ENCODE measurements at regions not wholly inside any gene's neighbourhood (a gene's known extent, or its start where the extent isn't known, plus 50 kb on each side); places are given as distances from the start of the nearest gene placed in this dataset.

DNA sequence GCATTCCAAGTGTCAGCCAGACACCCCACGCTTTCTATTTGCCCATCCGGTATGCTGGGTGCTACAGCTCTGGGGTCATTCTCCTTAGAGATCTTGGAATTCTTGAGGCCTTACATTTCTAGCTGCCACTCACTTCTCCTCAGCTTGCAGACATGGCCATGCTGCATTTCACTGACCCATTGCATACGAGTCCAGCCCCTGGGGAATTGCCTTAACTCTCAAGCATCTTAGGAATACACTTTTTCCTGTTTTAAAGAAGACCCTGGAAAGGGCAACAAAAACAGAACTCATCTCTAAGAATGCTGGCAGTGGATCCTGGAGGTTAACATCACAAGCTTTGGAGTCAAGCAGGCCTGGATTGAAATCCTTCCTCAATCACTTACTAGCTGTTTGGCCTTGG lies 122.0 kb upstream of the LNX1 start:
- Histone ChIP-seq H3K4me1 (ENCODE audit: control insufficient read depth in 1 of 2, insufficient read depth in 2 of 2, low read length in 2 of 2) (no peaks in the 10 kb centered on the region), H3K27ac (ENCODE audit: low read depth, low read length) (no peak overlapping the region), H3K36me3 (ENCODE audit: control insufficient read depth in 1 of 2, insufficient read depth in 2 of 2, low read length in 2 of 2) (no peaks in the 10 kb centered on the region), H3K27me3 (ENCODE audit: control insufficient read depth in 1 of 2, insufficient read depth in 2 of 2, low read length in 2 of 2) (no peaks in the 10 kb centered on the region), H3K9ac (ENCODE audit: low read depth in 1 of 2, low read length in 2 of 2) (no peak overlapping the region), H3K9me3 (ENCODE audit: control insufficient read depth in 1 of 2, low read length in 2 of 2) (no peaks in the 10 kb centered on the region), H3K4me3 (ENCODE audit: low read depth in 1 of 2, low read length in 2 of 2) (no peak overlapping the region)

DNA sequence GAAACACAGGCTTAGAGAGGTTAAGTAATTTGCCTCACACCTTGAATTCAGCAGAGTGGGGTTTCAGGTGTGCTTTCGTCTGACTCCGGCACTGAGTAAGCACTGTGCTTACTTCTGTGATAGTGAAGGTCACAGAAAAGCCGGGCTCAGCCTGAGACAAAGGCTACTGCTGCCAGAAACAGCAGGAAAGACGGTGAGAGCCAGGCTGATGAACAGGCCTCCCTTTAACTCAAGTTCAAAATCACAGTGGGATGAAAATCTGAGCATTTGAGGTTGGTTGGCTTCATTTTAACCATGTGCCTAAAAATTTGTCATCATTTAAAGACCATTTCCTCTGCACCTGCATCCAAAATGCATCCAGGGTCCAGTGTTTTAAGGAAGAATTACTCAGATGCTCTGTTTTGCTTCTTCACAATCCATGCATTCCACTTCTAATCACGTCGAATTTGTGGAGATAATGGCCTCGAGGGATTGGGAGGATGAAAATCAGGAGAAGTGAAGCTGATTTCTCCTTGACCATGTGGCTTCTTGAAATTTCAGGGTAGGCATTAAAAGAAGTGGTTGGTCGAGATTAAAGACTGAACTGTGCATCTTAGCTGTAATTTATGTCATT lies 121.2 kb upstream of the LNX1 start:
- Histone ChIP-seq H3K9me3 (ENCODE audit: control insufficient read depth in 1 of 2, low read length in 2 of 2) (no peaks in the 10 kb centered on the region), H3K9ac (ENCODE audit: low read depth in 1 of 2, low read length in 2 of 2) (no peak overlapping the region), H3K27me3 (ENCODE audit: control insufficient read depth in 1 of 2, insufficient read depth in 2 of 2, low read length in 2 of 2) (no peaks in the 10 kb centered on the region), H3K27ac (ENCODE audit: low read depth, low read length) (no peak overlapping the region), H3K4me1 (ENCODE audit: control insufficient read depth in 1 of 2, insufficient read depth in 2 of 2, low read length in 2 of 2) (no peaks in the 10 kb centered on the region), H3K4me3 (ENCODE audit: low read depth in 1 of 2, low read length in 2 of 2) (no peak overlapping the region), H3K36me3 (ENCODE audit: control insufficient read depth in 1 of 2, insufficient read depth in 2 of 2, low read length in 2 of 2) (no peaks in the 10 kb centered on the region)

DNA sequence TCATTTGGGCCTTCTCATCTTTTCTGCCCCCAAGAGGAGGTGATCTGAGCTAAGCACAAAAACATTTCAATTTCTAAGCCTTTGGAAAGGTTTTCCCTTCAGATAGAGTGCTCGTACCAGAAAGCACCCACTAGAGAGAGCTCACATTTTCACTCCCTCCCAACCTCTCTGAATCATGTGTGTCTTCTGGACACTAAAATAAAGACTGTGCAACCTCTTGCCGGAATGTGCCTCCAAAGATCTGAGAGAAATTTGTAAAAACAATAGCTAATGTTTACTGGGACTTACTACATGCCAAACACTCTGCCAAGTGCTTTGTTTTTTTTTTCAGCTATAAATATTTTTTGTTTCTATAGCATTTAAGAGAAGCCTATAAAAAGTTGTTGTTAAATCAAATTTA lies 120.6 kb upstream of the LNX1 start:
- H3K9me3 ChIP-seq (ENCODE audit: control insufficient read depth in 1 of 2, low read length in 2 of 2): no peaks in the 10 kb centered on the region
- no peak overlapping the region for H3K4me3 ChIP-seq (ENCODE audit: low read depth in 1 of 2, low read length in 2 of 2)
- no peaks in the 10 kb centered on the region for H3K36me3 ChIP-seq (ENCODE audit: control insufficient read depth in 1 of 2, insufficient read depth in 2 of 2, low read length in 2 of 2)
- no peaks in the 10 kb centered on the region for H3K27me3 ChIP-seq (ENCODE audit: control insufficient read depth in 1 of 2, insufficient read depth in 2 of 2, low read length in 2 of 2)
- no peak overlapping the region for H3K27ac ChIP-seq (ENCODE audit: low read depth, low read length)
- no peaks in the 10 kb centered on the region for H3K4me1 ChIP-seq (ENCODE audit: control insufficient read depth in 1 of 2, insufficient read depth in 2 of 2, low read length in 2 of 2)
- H3K9ac ChIP-seq (ENCODE audit: low read depth in 1 of 2, low read length in 2 of 2): no peak overlapping the region

DNA sequence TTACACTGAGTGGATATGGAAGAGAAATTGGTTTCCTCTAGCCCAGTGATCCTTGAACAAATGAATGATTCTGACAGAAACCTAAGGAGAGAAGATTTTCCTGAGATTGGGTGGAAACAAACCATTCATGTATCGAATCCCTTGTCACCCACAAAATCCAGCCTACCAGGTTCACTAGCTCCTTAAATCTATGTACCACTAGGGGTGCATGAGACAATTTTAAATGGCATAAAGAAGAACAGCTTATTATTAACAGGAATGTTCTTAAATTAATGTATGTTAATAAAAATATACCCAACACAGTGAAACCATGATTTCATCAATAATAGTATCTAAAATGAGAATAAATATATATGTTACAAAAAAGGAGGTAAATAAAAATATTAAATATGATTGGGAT lies 118.4 kb upstream of the LNX1 start:
- Histone ChIP-seq H3K27ac (ENCODE audit: low read depth, low read length) (no peak overlapping the region), H3K4me3 (ENCODE audit: low read depth in 1 of 2, low read length in 2 of 2) (no peak overlapping the region), H3K9me3 (ENCODE audit: control insufficient read depth in 1 of 2, low read length in 2 of 2) (no peaks in the 10 kb centered on the region), H3K36me3 (ENCODE audit: control insufficient read depth in 1 of 2, insufficient read depth in 2 of 2, low read length in 2 of 2) (no peaks in the 10 kb centered on the region), H3K9ac (ENCODE audit: low read depth in 1 of 2, low read length in 2 of 2) (no peak overlapping the region), H3K4me1 (ENCODE audit: control insufficient read depth in 1 of 2, insufficient read depth in 2 of 2, low read length in 2 of 2) (no peaks in the 10 kb centered on the region), H3K27me3 (ENCODE audit: control insufficient read depth in 1 of 2, insufficient read depth in 2 of 2, low read length in 2 of 2) (no peaks in the 10 kb centered on the region)

DNA sequence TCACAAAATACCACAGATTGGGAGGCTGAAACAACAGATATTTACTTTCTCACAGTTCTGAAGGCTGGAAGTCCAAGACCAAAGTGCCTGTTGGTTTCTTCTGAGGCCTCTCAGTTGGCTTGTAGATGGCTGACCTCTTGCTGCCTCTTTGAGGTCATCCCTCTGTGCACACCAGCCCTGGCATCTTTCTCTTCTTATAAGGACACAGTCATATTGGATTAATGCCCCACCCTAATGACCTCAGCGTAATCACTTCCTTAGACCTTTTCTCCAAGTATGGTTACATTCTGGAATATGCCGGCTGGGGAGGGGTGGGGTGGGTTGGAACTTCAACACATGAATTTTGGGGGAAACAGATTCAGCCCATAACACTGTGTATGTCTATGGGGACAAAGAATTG lies 116.2 kb upstream of the LNX1 start:
- no peak overlapping the region for H3K4me3 ChIP-seq (ENCODE audit: low read depth in 1 of 2, low read length in 2 of 2)
- H3K27me3 ChIP-seq (ENCODE audit: control insufficient read depth in 1 of 2, insufficient read depth in 2 of 2, low read length in 2 of 2): no peaks in the 10 kb centered on the region
- no peak overlapping the region for H3K9ac ChIP-seq (ENCODE audit: low read depth in 1 of 2, low read length in 2 of 2)
- H3K9me3 ChIP-seq (ENCODE audit: control insufficient read depth in 1 of 2, low read length in 2 of 2): no peaks in the 10 kb centered on the region
- no peak overlapping the region for H3K27ac ChIP-seq (ENCODE audit: low read depth, low read length)
- no peaks in the 10 kb centered on the region for H3K36me3 ChIP-seq (ENCODE audit: control insufficient read depth in 1 of 2, insufficient read depth in 2 of 2, low read length in 2 of 2)
- peaks cover 7 to 9% of the 10 kb centered on the region in 2 donors for H3K4me1 ChIP-seq (ENCODE audit: control insufficient read depth in 1 of 2, insufficient read depth in 2 of 2, low read length in 2 of 2)

DNA sequence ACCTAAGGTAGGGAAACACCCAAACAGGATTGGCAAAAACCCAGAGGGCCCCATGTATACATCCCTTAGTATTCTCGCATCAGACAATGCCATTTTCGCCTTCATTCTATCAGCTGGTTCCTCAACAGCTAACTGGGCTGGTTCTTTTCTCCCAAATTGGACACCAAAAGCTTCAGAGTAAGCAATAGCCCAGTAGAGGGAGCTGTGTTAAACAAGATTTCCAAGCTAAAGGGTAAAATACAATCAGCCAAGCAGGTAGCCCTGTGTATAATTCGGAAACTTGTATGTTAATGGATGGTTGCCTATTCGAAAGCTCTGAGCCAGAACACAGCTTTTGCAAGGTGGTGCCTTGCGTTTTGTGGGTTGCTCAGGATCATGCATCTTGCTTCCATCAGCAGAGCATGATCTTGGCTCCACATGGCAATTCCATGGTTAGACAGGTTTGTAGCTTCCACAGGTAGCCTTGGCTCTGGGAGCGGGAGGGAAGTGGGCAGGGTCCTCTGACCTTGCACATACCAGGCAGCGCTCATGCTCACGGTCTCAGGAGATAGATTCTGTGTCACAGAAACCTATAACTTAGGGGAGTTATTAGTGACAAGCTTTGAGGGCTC lies 115.2 kb upstream of the LNX1 start:
- Histone ChIP-seq H3K9ac (ENCODE audit: low read depth in 1 of 2, low read length in 2 of 2) (no peak overlapping the region), H3K27ac (ENCODE audit: low read depth, low read length) (no peak overlapping the region), H3K27me3 (ENCODE audit: control insufficient read depth in 1 of 2, insufficient read depth in 2 of 2, low read length in 2 of 2) (no peaks in the 10 kb centered on the region), H3K4me3 (ENCODE audit: low read depth in 1 of 2, low read length in 2 of 2) (no peak overlapping the region), H3K9me3 (ENCODE audit: control insufficient read depth in 1 of 2, low read length in 2 of 2) (no peaks in the 10 kb centered on the region), H3K36me3 (ENCODE audit: control insufficient read depth in 1 of 2, insufficient read depth in 2 of 2, low read length in 2 of 2) (no peaks in the 10 kb centered on the region), H3K4me1 (ENCODE audit: control insufficient read depth in 1 of 2, insufficient read depth in 2 of 2, low read length in 2 of 2) (peaks cover 7 to 12% of the 10 kb centered on the region in 2 donors)

DNA sequence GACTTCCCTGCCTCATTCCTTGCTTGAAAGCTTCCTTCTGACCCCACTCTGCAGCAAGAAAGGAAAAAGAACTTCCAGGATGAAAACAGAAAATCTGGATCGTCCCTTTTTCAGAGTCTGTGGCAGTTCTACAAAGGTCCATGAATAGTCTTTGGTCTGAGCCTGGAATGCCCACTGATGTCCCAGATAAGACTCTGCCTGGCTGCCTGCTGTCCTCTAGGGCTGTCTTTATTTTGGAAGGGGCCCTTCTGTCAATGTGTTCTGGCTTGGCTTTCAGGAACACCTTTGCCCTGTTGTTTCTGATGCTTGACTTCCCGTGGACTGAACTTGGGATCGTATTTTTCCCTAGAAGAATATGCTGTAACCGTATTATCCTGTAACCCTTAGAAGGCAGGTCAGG lies 114.7 kb upstream of the LNX1 start:
- Histone ChIP-seq H3K4me1 (ENCODE audit: control insufficient read depth in 1 of 2, insufficient read depth in 2 of 2, low read length in 2 of 2) (peaks cover 7 to 12% of the 10 kb centered on the region in 2 donors), H3K9me3 (ENCODE audit: control insufficient read depth in 1 of 2, low read length in 2 of 2) (no peaks in the 10 kb centered on the region), H3K27ac (ENCODE audit: low read depth, low read length) (no peak overlapping the region), H3K4me3 (ENCODE audit: low read depth in 1 of 2, low read length in 2 of 2) (no peak overlapping the region), H3K9ac (ENCODE audit: low read depth in 1 of 2, low read length in 2 of 2) (no peak overlapping the region), H3K36me3 (ENCODE audit: control insufficient read depth in 1 of 2, insufficient read depth in 2 of 2, low read length in 2 of 2) (no peaks in the 10 kb centered on the region), H3K27me3 (ENCODE audit: control insufficient read depth in 1 of 2, insufficient read depth in 2 of 2, low read length in 2 of 2) (no peaks in the 10 kb centered on the region)

DNA sequence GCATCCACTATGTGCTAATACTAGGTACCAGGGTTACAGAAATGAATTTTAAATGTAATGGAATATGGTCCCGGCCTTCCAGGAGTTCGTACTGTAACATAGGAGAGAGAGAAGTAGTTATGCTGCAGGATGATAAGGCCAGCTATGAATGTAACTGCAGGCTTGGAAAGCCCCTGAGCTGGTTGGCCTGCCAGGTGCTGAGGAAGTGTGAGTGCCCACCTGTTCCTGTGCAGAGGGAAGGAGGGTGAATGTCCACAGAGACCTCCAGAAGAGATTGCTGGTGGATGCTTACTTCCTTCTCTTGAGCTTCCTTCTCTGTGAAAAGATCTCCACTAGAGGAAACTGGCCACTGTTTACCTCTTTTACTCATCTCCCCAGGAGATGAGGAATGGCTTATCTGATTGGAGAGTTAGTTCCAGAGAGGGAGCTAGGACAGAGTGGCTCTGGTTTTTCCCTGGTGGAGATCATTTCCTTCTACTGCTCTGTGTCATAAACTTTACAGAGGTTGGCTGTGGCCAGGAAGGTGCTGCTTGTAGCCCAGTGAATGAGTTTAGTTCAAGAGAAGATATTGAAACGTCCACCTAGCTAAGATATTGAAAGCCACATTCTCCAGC lies 114.0 kb upstream of the LNX1 start:
- no peak overlapping the region for H3K4me3 ChIP-seq (ENCODE audit: low read depth in 1 of 2, low read length in 2 of 2)
- H3K36me3 ChIP-seq (ENCODE audit: control insufficient read depth in 1 of 2, insufficient read depth in 2 of 2, low read length in 2 of 2): no peaks in the 10 kb centered on the region
- no peak overlapping the region for H3K27ac ChIP-seq (ENCODE audit: low read depth, low read length)
- no peaks in the 10 kb centered on the region for H3K27me3 ChIP-seq (ENCODE audit: control insufficient read depth in 1 of 2, insufficient read depth in 2 of 2, low read length in 2 of 2)
- H3K9me3 ChIP-seq (ENCODE audit: control insufficient read depth in 1 of 2, low read length in 2 of 2): no peaks in the 10 kb centered on the region
- no peak overlapping the region for H3K9ac ChIP-seq (ENCODE audit: low read depth in 1 of 2, low read length in 2 of 2)
- peaks cover 7 to 12% of the 10 kb centered on the region in 2 donors for H3K4me1 ChIP-seq (ENCODE audit: control insufficient read depth in 1 of 2, insufficient read depth in 2 of 2, low read length in 2 of 2)

DNA sequence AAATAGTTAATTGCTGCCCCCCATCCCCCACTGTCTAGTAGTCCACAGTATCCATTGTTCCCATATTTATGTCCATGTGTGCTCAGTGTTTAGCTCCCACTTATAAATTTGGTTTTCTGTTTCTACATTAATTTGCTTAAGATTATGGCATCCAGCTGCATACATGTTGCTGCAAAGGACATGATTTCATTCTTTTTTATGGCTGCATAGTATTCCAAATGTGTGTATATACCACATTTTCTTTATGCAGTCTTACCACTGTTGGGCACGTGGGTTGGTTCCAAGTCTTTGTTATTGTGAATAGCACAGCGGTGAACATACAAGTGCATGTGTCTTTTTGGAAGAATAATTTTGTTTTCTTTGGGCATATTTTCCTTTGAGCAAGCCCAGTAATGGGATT lies 113.0 kb upstream of the LNX1 start:
- H3K9me3 ChIP-seq (ENCODE audit: control insufficient read depth in 1 of 2, low read length in 2 of 2): no peaks in the 10 kb centered on the region
- no peak overlapping the region for H3K27ac ChIP-seq (ENCODE audit: low read depth, low read length)
- H3K36me3 ChIP-seq (ENCODE audit: control insufficient read depth in 1 of 2, insufficient read depth in 2 of 2, low read length in 2 of 2): no peaks in the 10 kb centered on the region
- H3K4me1 ChIP-seq (ENCODE audit: control insufficient read depth in 1 of 2, insufficient read depth in 2 of 2, low read length in 2 of 2): peaks cover 7 to 12% of the 10 kb centered on the region in 2 donors
- H3K4me3 ChIP-seq (ENCODE audit: low read depth in 1 of 2, low read length in 2 of 2): no peak overlapping the region
- no peaks in the 10 kb centered on the region for H3K27me3 ChIP-seq (ENCODE audit: control insufficient read depth in 1 of 2, insufficient read depth in 2 of 2, low read length in 2 of 2)
- H3K9ac ChIP-seq (ENCODE audit: low read depth in 1 of 2, low read length in 2 of 2): no peak overlapping the region

DNA sequence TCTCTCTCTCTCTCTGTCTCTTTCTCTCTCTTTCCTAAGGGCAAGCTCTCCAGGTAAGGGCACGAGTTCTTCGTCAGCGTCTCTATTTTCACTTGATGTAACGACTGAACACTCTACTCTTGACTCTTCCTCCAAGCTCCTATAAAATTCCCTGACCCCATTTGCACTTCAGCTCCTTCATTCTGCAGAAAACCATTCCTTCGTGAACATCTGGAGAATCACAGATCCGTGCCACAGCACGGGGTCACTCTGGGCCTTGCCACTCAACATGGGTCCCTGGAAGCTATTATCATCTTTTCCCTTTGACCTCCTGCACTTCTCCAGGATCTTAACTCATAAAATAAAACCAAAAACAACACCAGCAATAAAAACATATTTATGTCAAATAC lies 112.0 kb upstream of the LNX1 start:
- H3K27me3 ChIP-seq (ENCODE audit: control insufficient read depth in 1 of 2, insufficient read depth in 2 of 2, low read length in 2 of 2): no peaks in the 10 kb centered on the region
- no peaks in the 10 kb centered on the region for H3K9me3 ChIP-seq (ENCODE audit: control insufficient read depth in 1 of 2, low read length in 2 of 2)
- H3K36me3 ChIP-seq (ENCODE audit: control insufficient read depth in 1 of 2, insufficient read depth in 2 of 2, low read length in 2 of 2): no peaks in the 10 kb centered on the region
- no peak overlapping the region for H3K27ac ChIP-seq (ENCODE audit: low read depth, low read length)
- peaks cover 7 to 12% of the 10 kb centered on the region in 2 donors for H3K4me1 ChIP-seq (ENCODE audit: control insufficient read depth in 1 of 2, insufficient read depth in 2 of 2, low read length in 2 of 2)
- peak overlapping the region; percentile 49 to 65 for H3K4me3 ChIP-seq (ENCODE audit: low read depth in 1 of 2, low read length in 2 of 2)
- H3K9ac ChIP-seq (ENCODE audit: low read depth in 1 of 2, low read length in 2 of 2): no peak overlapping the region
